ENCODE measurements at regions not wholly inside any gene's neighbourhood (a gene's known extent, or its start where the extent isn't known, plus 50 kb on each side); places are given as distances from the start of the nearest gene placed in this dataset.
"Not testable (repeated sequence)": the region's sequence is repeated elsewhere in the genome, so short reads cannot be mapped to it uniquely, and the experiment has no call there.

GRCh38 chr10:33070101-33070500 is 112.1 kb upstream of the ITGB1 start:
- DNase-seq (ENCODE audit: low read depth, low spot score): no peak

GRCh38 chr10:33067917-33068316 is 109.9 kb upstream of the ITGB1 start:
- DNase-seq (ENCODE audit: low read depth, low spot score): no peak

GRCh38 chr10:33067481-33067880 is 109.5 kb upstream of the ITGB1 start:
- no peak for DNase-seq (ENCODE audit: low read depth, low spot score)

GRCh38 chr10:33066558-33067236 is 108.7 kb upstream of the ITGB1 start:
- no peak for DNase-seq (ENCODE audit: low read depth, low spot score)

GRCh38 chr10:33065111-33065510 is 107.1 kb upstream of the ITGB1 start:
- no peak for DNase-seq (ENCODE audit: low read depth, low spot score)

GRCh38 chr10:33064706-33065105 is 106.7 kb upstream of the ITGB1 start:
- DNase-seq (ENCODE audit: low read depth, low spot score): no peak

- no peak for DNase-seq (ENCODE audit: low read depth, low spot score)
Observed at GRCh38 chr10:33057620-33058019, 99.6 kb upstream of the ITGB1 start.

GRCh38 chr10:33056828-33057596 is 99.0 kb upstream of the ITGB1 start:
- DNase-seq (ENCODE audit: low read depth, low spot score): no peak

- DNase-seq (ENCODE audit: low read depth, low spot score): no peak
Observed at GRCh38 chr10:33055625-33056024, 97.6 kb upstream of the ITGB1 start.

GRCh38 chr10:33052915-33053810 is 95.1 kb upstream of the ITGB1 start:
- DNase-seq (ENCODE audit: low read depth, low spot score): no peak

GRCh38 chr10:33052263-33052875 is 94.3 kb upstream of the ITGB1 start:
- no peak for DNase-seq (ENCODE audit: low read depth, low spot score)

- not testable (repeated sequence) for DNase-seq (ENCODE audit: low read depth, low spot score)
Observed at GRCh38 chr10:33049963-33050920, 92.2 kb upstream of the ITGB1 start.

- no peak for DNase-seq (ENCODE audit: low read depth, low spot score)
Observed at GRCh38 chr10:33048223-33048622, 90.2 kb upstream of the ITGB1 start.

- DNase-seq (ENCODE audit: low read depth, low spot score): no peak
Observed at GRCh38 chr10:33047655-33048054, 89.6 kb upstream of the ITGB1 start.

GRCh38 chr10:33046792-33047191 is 88.8 kb upstream of the ITGB1 start:
- DNase-seq (ENCODE audit: low read depth, low spot score): no peak

GRCh38 chr10:33045421-33045820 is 87.4 kb upstream of the ITGB1 start:
- no peak for DNase-seq (ENCODE audit: low read depth, low spot score)

GRCh38 chr10:33042565-33042964 is 84.5 kb upstream of the ITGB1 start:
- DNase-seq (ENCODE audit: low read depth, low spot score): no peak

- no peak for DNase-seq (ENCODE audit: low read depth, low spot score)
Observed at GRCh38 chr10:33041783-33042437, 83.9 kb upstream of the ITGB1 start.

GRCh38 chr10:33040436-33040835 is 82.4 kb upstream of the ITGB1 start:
- DNase-seq (ENCODE audit: low read depth, low spot score): no peak

- DNase-seq (ENCODE audit: low read depth, low spot score): no peak
Observed at GRCh38 chr10:33039181-33039580, 81.2 kb upstream of the ITGB1 start.

All from pulmonary artery endothelial cell (primary cell).